DND-41 (cell line): ENCODE measurements at regions not wholly inside any gene's neighbourhood (a gene's known extent, or its start where the extent isn't known, plus 50 kb on each side); places are given as distances from the start of the nearest gene placed in this dataset.

Experiments used
- ATAC-seq: fragments of 200-7000 bp; cut with Tn5 transposase; 3 replicates; pipeline ENCODE4 v1.9.1; 2021; ENCODE audit warnings: low read depth; ENCODE audit not compliant: insufficient read depth
- DNase-seq: peaks from one replicate; pipeline ENCODE4 v3.0.0-alpha.2; 2020
- H2AFZ ChIP-seq: 2 replicates; pipeline ENCODE4 v1.6.0; 2012; ENCODE audit warnings: low read depth, low read length
- H3K27ac ChIP-seq: 2 replicates; pipeline ENCODE4 v1.5.1; 2012; ENCODE audit warnings: low read length, inconsistent platforms
- H3K27me3 ChIP-seq: fragments of 200-600 bp; sonication (generic); 2 replicates; pipeline ENCODE4 v1.6.0; 2012; ENCODE audit warnings: low read length, mild to moderate bottlenecking, inconsistent platforms; ENCODE audit not compliant: insufficient read depth, poor library complexity
- H3K36me3 ChIP-seq: 2 replicates; pipeline ENCODE4 v1.5.1; 2012; ENCODE audit warnings: low read length, inconsistent platforms; ENCODE audit not compliant: insufficient read depth
- H3K4me1 ChIP-seq: 2 replicates; pipeline ENCODE4 v1.5.1; 2012; ENCODE audit warnings: mild to moderate bottlenecking, low read length; ENCODE audit not compliant: insufficient read depth
- H3K4me2 ChIP-seq: 2 replicates; pipeline ENCODE4 v1.6.0; 2012; ENCODE audit warnings: mild to moderate bottlenecking, moderate library complexity, low read length, inconsistent platforms; ENCODE audit not compliant: insufficient read depth
- H3K4me3 ChIP-seq, 2 experiments: fragments of 200-600 bp in 1 of 2; shearing (Covaris generic) in 1 of 2; 2 replicates each; pipeline ENCODE4 v1.5.1; 2012 to 2016; ENCODE audit warnings: inconsistent platforms in 2 of 2, low read length in 2 of 2, mild to moderate bottlenecking in 2 of 2, low read depth in 1 of 2, moderate library complexity in 1 of 2
- H3K79me2 ChIP-seq: 2 replicates; pipeline ENCODE4 v1.6.0; 2012; ENCODE audit warnings: low read length, inconsistent platforms; ENCODE audit not compliant: insufficient read depth
- H3K9ac ChIP-seq: 2 replicates; pipeline ENCODE4 v1.6.0; 2012; ENCODE audit warnings: low read depth, mild to moderate bottlenecking, inconsistent platforms, low read length, moderate library complexity
- H3K9me3 ChIP-seq: 2 replicates; pipeline ENCODE4 v1.5.1; 2012; ENCODE audit warnings: low read length, moderate library complexity, mild to moderate bottlenecking, inconsistent platforms; ENCODE audit not compliant: insufficient read depth, severe bottlenecking
- H4K20me1 ChIP-seq: 2 replicates; pipeline ENCODE4 v1.6.0; 2012; ENCODE audit warnings: low read length; ENCODE audit not compliant: insufficient read depth
- EZH2 ChIP-seq: IDR thresholded peaks from 3 replicates; pipeline ENCODE4 v1.6.1; 2012; ENCODE audit warnings: borderline replicate concordance, low read depth, mild to moderate bottlenecking, moderate library complexity, low read length, inconsistent platforms; ENCODE audit not compliant: severe bottlenecking
- TF ChIP-seq, protein P1 (sequence below): IDR thresholded peaks from 2 replicates; pipeline ENCODE4 v1.5.1; 2012; ENCODE audit warnings: borderline replicate concordance, low read length, moderate library complexity, mild to moderate bottlenecking; ENCODE audit not compliant: poor library complexity, severe bottlenecking; ENCODE audit errors: extremely low read depth

DNA sequence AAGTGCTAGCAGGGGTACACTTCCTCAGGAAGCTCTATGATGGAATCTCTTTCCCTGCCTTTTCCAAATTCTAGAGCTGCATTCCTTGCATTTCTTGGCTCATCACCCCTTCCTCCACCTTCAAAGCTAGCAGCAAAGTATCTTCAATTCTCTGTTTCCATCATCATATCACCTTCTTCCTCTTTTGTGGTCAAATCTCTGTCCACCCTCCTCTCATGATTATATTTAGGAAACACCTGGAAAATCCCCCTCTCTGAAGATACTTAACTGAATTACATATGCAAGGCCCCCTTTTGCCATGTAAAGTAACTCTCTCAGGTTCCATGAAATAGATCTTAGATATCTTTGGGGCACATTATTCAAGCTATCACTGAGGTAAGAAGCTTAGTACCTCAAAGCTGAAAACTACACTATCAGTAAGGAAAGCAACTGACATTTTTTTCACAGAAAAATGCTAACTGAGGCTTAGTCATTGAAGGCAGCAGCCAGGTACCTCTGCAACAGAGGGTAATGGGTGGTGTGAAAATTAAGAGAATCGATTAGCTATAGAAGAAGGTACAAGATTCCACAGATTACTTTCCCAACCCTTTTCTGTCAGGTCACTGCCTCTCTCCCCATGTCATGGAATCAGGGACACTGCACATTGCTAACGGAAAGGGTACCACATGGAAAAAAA is 197.3 kb downstream of the MACC1 start:
- no peak for DNase-seq
- ATAC-seq, result no peak
- H4K20me1 ChIP-seq, result no peaks in the 10 kb centered on the region
- H3K27me3 ChIP-seq, result no peaks in the 10 kb centered on the region
- no peaks in the 10 kb centered on the region for H3K79me2 ChIP-seq
- H2AFZ ChIP-seq, result no peak overlapping the region
- TF ChIP-seq EZH2, result no peak
- TF ChIP-seq, protein P1, sequence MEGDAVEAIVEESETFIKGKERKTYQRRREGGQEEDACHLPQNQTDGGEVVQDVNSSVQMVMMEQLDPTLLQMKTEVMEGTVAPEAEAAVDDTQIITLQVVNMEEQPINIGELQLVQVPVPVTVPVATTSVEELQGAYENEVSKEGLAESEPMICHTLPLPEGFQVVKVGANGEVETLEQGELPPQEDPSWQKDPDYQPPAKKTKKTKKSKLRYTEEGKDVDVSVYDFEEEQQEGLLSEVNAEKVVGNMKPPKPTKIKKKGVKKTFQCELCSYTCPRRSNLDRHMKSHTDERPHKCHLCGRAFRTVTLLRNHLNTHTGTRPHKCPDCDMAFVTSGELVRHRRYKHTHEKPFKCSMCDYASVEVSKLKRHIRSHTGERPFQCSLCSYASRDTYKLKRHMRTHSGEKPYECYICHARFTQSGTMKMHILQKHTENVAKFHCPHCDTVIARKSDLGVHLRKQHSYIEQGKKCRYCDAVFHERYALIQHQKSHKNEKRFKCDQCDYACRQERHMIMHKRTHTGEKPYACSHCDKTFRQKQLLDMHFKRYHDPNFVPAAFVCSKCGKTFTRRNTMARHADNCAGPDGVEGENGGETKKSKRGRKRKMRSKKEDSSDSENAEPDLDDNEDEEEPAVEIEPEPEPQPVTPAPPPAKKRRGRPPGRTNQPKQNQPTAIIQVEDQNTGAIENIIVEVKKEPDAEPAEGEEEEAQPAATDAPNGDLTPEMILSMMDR, result no peak
- no peak overlapping the region for H3K27ac ChIP-seq
- H3K9ac ChIP-seq, result no peak overlapping the region
- H3K4me3 ChIP-seq, result no peak overlapping the region
- no peaks in the 10 kb centered on the region for H3K4me1 ChIP-seq
- no peaks in the 10 kb centered on the region for H3K9me3 ChIP-seq
- no peaks in the 10 kb centered on the region for H3K36me3 ChIP-seq
- no peak overlapping the region for H3K4me2 ChIP-seq

DNA sequence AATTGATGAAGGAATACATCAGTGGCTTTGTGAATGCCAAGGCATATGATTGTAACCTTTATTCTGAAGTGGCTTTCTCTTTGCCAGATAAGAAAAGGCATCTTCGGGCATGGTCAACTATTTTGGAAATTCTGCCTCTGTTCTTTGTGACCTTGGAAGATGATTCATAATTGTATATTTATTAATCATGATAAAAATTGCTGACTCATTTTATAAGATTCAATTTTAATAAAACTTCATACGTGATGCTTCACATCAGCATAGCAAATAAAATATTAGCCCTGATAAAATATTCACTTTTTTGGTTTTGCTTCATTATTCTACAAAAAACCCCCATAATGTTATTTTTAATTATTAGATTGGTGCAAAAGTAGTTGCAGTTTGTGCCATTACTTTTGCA is 200.5 kb downstream of the MACC1 start:
- Histone ChIP-seq H3K4me2 (no peak overlapping the region), H3K4me1 (no peaks in the 10 kb centered on the region), H3K9me3 (no peaks in the 10 kb centered on the region), H3K36me3 (no peaks in the 10 kb centered on the region), H3K79me2 (no peaks in the 10 kb centered on the region), H4K20me1 (no peaks in the 10 kb centered on the region), H3K27ac (no peak overlapping the region), H3K9ac (no peak overlapping the region), H3K4me3 (no peak overlapping the region), H3K27me3 (no peaks in the 10 kb centered on the region), H2AFZ (no peak overlapping the region)
- TF ChIP-seq EZH2, result no peak
- TF ChIP-seq, protein P1, result no peak
- DNase-seq, result no peak
- no peak for ATAC-seq

DNA sequence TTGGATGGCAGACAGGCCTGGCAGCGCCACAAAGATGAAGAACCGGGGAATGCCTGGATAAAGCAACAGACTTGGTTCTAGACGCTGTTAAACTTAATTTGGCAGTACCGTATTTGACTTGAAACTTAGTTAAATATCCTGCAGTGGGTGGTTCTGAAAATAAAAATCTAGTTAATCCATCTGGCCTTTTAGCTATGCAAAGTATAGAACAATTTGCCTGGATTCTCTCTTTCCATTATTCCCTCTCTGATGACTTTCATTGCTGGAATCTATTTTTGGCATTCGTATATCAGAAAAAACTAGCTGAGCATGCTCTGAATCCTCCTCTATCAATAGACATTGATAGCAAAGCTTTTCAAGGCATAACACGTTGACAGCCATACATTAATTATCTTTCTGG is 203.6 kb downstream of the MACC1 start:
- Histone ChIP-seq H3K4me1 (no peaks in the 10 kb centered on the region), H3K4me3 (no peak overlapping the region), H4K20me1 (no peaks in the 10 kb centered on the region), H3K79me2 (no peaks in the 10 kb centered on the region), H2AFZ (no peak overlapping the region), H3K9me3 (no peaks in the 10 kb centered on the region), H3K9ac (no peak overlapping the region), H3K4me2 (no peak overlapping the region), H3K27me3 (no peaks in the 10 kb centered on the region), H3K36me3 (no peaks in the 10 kb centered on the region), H3K27ac (no peak overlapping the region)
- TF ChIP-seq, protein P1, result no peak
- TF ChIP-seq EZH2, result no peak
- DNase-seq (no peak), ATAC-seq (no peak)

DNA sequence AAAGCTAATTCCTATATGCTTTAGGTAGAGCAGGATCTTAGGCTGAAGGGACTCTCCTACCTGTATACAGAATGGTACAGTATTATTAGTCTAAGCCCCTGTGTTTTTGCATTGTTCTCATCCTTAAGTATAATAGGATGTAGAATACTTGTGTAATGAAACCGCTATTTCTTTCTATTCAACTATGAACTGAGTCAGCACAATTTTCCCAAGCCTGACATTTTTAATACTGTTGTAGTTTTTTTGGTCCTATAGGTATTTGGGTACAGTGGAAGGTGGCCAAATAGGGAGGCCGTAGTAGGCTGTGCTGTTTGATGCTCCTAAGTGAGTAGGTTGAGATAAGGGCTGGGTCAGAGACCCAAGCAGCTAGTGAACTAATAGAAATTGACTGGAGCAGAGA is 205.1 kb downstream of the MACC1 start:
- no peak overlapping the region for H3K4me2 ChIP-seq
- H3K4me1 ChIP-seq, result no peaks in the 10 kb centered on the region
- ATAC-seq (no peak), DNase-seq (no peak)
- no peak overlapping the region for H3K9ac ChIP-seq
- H3K27ac ChIP-seq, result no peak overlapping the region
- no peak overlapping the region for H2AFZ ChIP-seq
- H3K9me3 ChIP-seq, result no peaks in the 10 kb centered on the region
- no peaks in the 10 kb centered on the region for H3K79me2 ChIP-seq
- H3K27me3 ChIP-seq, result no peaks in the 10 kb centered on the region
- no peaks in the 10 kb centered on the region for H3K36me3 ChIP-seq
- TF ChIP-seq, protein P1, result no peak
- no peak for TF ChIP-seq EZH2
- no peaks in the 10 kb centered on the region for H4K20me1 ChIP-seq
- no peak overlapping the region for H3K4me3 ChIP-seq
